SU-DHL-6 (cell line): ENCODE measurements at regions not wholly inside any gene's neighbourhood (a gene's known extent, or its start where the extent isn't known, plus 50 kb on each side); places are given as distances from the start of the nearest gene placed in this dataset.

Experiments used
- H2AFZ ChIP-seq: fragments of 200-600 bp; sonication (generic); 2 replicates; pipeline ENCODE4 v1.6.1; 2014; ENCODE audit warnings: low read depth, mild to moderate bottlenecking, moderate library complexity, mixed read lengths, antibody characterized with exemption, low read length; ENCODE audit not compliant: severe bottlenecking
- H3F3A ChIP-seq: fragments of 200-600 bp; shearing (Covaris generic); 2 replicates; pipeline ENCODE4 v1.6.0; 2016; ENCODE audit warnings: antibody characterized with exemption, mild to moderate bottlenecking; ENCODE audit not compliant: insufficient read depth
- H3K27ac ChIP-seq: fragments of 200-600 bp; sonication (generic); 2 replicates; pipeline ENCODE4 v1.5.1; 2016; ENCODE audit warnings: low read depth, mild to moderate bottlenecking, low read length, moderate library complexity, mixed read lengths
- H3K27me3 ChIP-seq: fragments of 200-600 bp; sonication (generic), shearing (Covaris generic); 2 replicates; pipeline ENCODE4 v1.6.0; 2014; ENCODE audit warnings: mild to moderate bottlenecking, low read length
- H3K36me3 ChIP-seq: fragments of 200-600 bp; sonication (generic); 2 replicates; pipeline ENCODE4 v1.6.1; 2014; ENCODE audit warnings: mild to moderate bottlenecking, low read length, mixed read lengths
- H3K4me2 ChIP-seq: fragments of 300-600, 200-600 bp; shearing (Covaris generic), sonication (generic); 2 replicates; pipeline ENCODE4 v1.6.0; 2014; ENCODE audit warnings: low read length, low read depth, mild to moderate bottlenecking; ENCODE audit not compliant: poor library complexity, severe bottlenecking
- H3K4me3 ChIP-seq: fragments of 200-600 bp; sonication (generic); 2 replicates; pipeline ENCODE4 v1.5.1; 2014; ENCODE audit warnings: antibody characterized with exemption, low read length, mild to moderate bottlenecking, mixed read lengths; ENCODE audit not compliant: insufficient read depth, poor library complexity, severe bottlenecking
- H3K79me2 ChIP-seq: fragments of 200-600 bp; sonication (generic); 2 replicates; pipeline ENCODE4 v1.6.1; 2014; ENCODE audit warnings: mild to moderate bottlenecking, low read length, moderate library complexity; ENCODE audit not compliant: insufficient read depth
- H3K9ac ChIP-seq: fragments of 200-600 bp; sonication (generic); 2 replicates; pipeline ENCODE4 v1.7.0; 2014; ENCODE audit warnings: mild to moderate bottlenecking, low read length
- H3K9me2 ChIP-seq: fragments of 200-600 bp; sonication (generic); replicated peaks from 2 replicates; pipeline ENCODE4 v1.6.1; 2014; ENCODE audit warnings: low read length; ENCODE audit not compliant: insufficient read depth
- H3K9me3 ChIP-seq: fragments of 200-600 bp; sonication (generic); 2 replicates; pipeline ENCODE4 v1.6.1; 2014; ENCODE audit warnings: low read length, mixed read lengths; ENCODE audit not compliant: insufficient read depth
- H4K20me1 ChIP-seq: fragments of 200-600 bp; sonication (generic); 2 replicates; pipeline ENCODE4 v1.6.1; 2014; ENCODE audit warnings: low read depth, mild to moderate bottlenecking, antibody characterized with exemption, low read length, moderate library complexity, mixed read lengths
- CTCF ChIP-seq: fragments of 200-600 bp; sonication (generic); IDR thresholded peaks from one replicate; pipeline ENCODE4 v1.5.1; 2017; ENCODE audit warnings: antibody characterized with exemption, mild to moderate bottlenecking, low read length, moderate library complexity; ENCODE audit not compliant: insufficient read depth, poor library complexity, severe bottlenecking
- EZH2phosphoT487 ChIP-seq: fragments of 200-600 bp; sonication (generic), shearing (Covaris generic); conservative IDR thresholded peaks from 2 replicates; pipeline ENCODE4 v1.6.1; 2018; ENCODE audit warnings: mild to moderate bottlenecking, antibody characterized with exemption, low read length, moderate library complexity, mixed read lengths

DNA sequence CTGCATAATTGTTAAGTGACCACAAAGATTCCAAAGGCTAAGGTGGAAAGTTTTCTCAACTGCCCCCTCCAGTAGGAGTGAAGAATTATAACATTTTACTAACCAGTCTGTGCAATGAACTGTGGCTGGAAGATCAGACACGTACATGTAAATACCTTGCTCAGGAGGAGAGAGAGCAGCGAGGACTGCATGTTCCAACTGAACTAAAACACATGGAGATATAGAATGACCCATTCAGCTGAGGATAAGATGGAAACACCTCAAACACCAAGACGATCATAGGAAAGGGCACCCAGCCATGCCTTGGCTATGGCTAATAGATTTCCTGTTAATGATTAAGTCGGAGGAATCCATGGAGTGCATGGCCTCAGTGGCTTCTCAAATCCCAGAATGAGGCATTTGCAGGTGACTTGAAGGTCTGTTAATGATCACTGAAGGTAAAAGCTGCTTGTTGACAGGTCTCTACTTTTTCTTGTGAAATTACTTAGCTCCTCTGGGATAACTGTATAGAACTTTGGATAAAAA lies 875.6 kb downstream of the TFAP2A start:
- Histone ChIP-seq H3K79me2 (no peaks in the 10 kb centered on the region), H3F3A (no peaks in the 10 kb centered on the region), H3K27ac (no peak overlapping the region), H3K9me3 (no peaks in the 10 kb centered on the region), H3K27me3 (no peaks in the 10 kb centered on the region), H3K4me3 (no peak overlapping the region), H4K20me1 (0 out of 2 replicates have a peak, but pooled peaks cover 3% of the 10 kb centered on the region), H2AFZ (no peak overlapping the region), H3K4me2 (no peak overlapping the region), H3K36me3 (no peaks in the 10 kb centered on the region), H3K9ac (no peak overlapping the region), H3K9me2 (no peaks in the 10 kb centered on the region)
- TF ChIP-seq EZH2phosphoT487, result no peak

GRCh38 chr6:9537381-9537780 lies 877.5 kb downstream of the TFAP2A start:
- Histone ChIP-seq H3K9me2 (no peaks in the 10 kb centered on the region), H3K27ac (no peak overlapping the region), H3K36me3 (no peaks in the 10 kb centered on the region), H3K79me2 (no peaks in the 10 kb centered on the region), H3K27me3 (no peaks in the 10 kb centered on the region), H3K9me3 (no peaks in the 10 kb centered on the region), H3K9ac (no peak overlapping the region), H3K4me2 (no peak overlapping the region), H3F3A (no peaks in the 10 kb centered on the region), H2AFZ (no peak overlapping the region), H3K4me3 (no peak overlapping the region), H4K20me1 (0 out of 2 replicates have a peak, but pooled peaks cover 3% of the 10 kb centered on the region)
- TF ChIP-seq CTCF (no peak), EZH2phosphoT487 (no peak)

DNA sequence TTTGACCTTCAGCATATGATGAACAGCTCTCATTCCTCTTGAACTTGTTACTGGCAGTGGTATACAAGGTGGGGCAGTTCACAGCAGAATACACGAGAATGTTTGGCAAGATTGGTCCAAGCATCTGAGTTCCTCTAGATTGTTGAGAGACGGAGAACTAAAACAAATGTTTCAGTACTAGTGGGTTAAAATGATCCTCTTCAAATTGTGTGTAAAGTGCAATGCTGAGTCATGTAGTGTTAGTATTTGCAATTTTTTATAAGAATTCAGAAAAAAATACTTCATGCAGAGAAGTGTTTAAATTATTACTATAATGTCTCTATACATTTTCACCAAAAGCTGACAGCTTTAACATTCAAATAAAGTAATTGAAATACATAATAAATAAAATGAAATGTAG lies 879.8 kb downstream of the TFAP2A start:
- Histone ChIP-seq H3K79me2 (no peaks in the 10 kb centered on the region), H2AFZ (no peak overlapping the region), H3K36me3 (no peaks in the 10 kb centered on the region), H3K9me3 (no peaks in the 10 kb centered on the region), H3K4me2 (no peak overlapping the region), H3K27ac (no peak overlapping the region), H4K20me1 (peaks cover under 1% of the 10 kb centered on the region; the same call in 1 of the 2 replicates), H3F3A (no peaks in the 10 kb centered on the region), H3K4me3 (no peak overlapping the region), H3K9ac (no peak overlapping the region), H3K27me3 (no peaks in the 10 kb centered on the region), H3K9me2 (no peaks in the 10 kb centered on the region)
- no peak for TF ChIP-seq CTCF
- no peak for TF ChIP-seq EZH2phosphoT487

DNA sequence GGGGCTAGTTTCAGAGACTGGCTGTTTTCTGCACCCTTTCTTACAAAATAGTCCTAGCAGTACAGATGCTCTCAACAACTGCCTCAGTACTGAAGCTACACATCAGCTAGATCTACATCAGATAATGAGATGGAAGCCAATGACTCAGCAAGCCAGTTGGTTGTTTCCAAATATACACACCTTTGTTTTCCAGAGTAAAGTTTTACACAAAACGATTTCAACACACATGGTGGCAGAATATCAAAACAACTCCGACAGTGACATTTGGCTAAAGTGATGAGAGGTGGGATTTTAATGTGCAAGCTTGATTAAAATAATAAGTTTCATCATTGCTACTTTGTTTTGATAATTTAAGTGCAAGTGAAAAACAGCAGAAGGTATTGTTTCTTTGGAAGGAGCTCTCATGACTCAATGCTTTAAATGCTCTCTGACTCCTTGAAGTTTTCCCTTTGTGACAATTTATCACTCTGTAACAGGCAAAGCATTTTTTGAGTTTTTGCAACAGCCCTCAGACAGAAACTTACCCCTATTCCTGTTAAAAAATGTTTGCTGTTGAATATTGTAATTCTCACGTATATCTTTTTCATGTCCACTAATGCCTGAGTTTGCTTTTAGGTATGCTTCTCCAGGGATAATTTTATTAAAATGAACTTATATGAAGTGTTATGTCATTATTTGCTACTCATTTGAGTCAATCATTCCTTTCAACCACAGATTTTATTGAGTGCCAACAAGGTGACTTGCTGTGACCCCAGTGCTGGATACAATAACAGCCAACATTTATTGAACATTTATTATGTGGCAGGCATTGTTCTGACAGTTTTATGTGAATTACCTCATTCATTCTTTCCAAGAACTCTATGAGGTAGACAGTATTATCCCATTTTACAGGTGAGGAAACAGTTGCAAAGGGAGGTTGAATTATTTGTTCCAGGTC lies 882.0 kb downstream of the TFAP2A start:
- H3K9me2 ChIP-seq, result no peaks in the 10 kb centered on the region
- H3K4me3 ChIP-seq, result no peak overlapping the region
- no peaks in the 10 kb centered on the region; the same call in 1 of the 2 replicates for H4K20me1 ChIP-seq
- H3K79me2 ChIP-seq, result no peaks in the 10 kb centered on the region
- no peaks in the 10 kb centered on the region for H3K27me3 ChIP-seq
- 0 out of 2 replicates have a peak, but pooled peaks cover 3% of the 10 kb centered on the region for H3K36me3 ChIP-seq
- no peak overlapping the region for H2AFZ ChIP-seq
- no peak overlapping the region for H3K4me2 ChIP-seq
- TF ChIP-seq EZH2phosphoT487 (no peak), CTCF (no peak)
- H3K9me3 ChIP-seq, result no peaks in the 10 kb centered on the region
- H3K9ac ChIP-seq, result no peak overlapping the region
- no peaks in the 10 kb centered on the region for H3F3A ChIP-seq
- H3K27ac ChIP-seq, result no peak overlapping the region
